Liver (tissue), 8 donors: ENCODE measurements at regions not wholly inside any gene's neighbourhood (a gene's known extent, or its start where the extent isn't known, plus 50 kb on each side); places are given as distances from the start of the nearest gene placed in this dataset.

Experiments
- DNase-seq: peaks from one replicate; pipeline ENCODE4 v3.0.0-alpha.2; 2017; ENCODE audit warnings: low spot score
- H3K27ac ChIP-seq, 2 donors: one replicate each; pipeline ENCODE4 v1.7.0; 2013; ENCODE audit warnings: inconsistent platforms in 2 of 2, low read length in 2 of 2, control low read depth in 1 of 2, low read depth in 1 of 2, mild to moderate bottlenecking in 1 of 2
- H3K27me3 ChIP-seq, 4 donors: one replicate each; pipeline versions ENCODE4 v1.6.1 to v1.7.0; 2013; ENCODE audit warnings: low read length in 3 of 4, inconsistent platforms in 1 of 4, mild to moderate bottlenecking in 1 of 4, moderate library complexity in 1 of 4; ENCODE audit not compliant: control insufficient read depth in 4 of 4, insufficient read depth in 4 of 4
- H3K36me3 ChIP-seq, 4 donors: one replicate each; pipeline versions ENCODE4 v1.6.1 to v1.7.0; 2013; ENCODE audit warnings: low read length in 3 of 4, mild to moderate bottlenecking in 3 of 4, low read depth in 1 of 4, moderate library complexity in 1 of 4; ENCODE audit not compliant: control insufficient read depth in 4 of 4, insufficient read depth in 3 of 4
- H3K4me1 ChIP-seq, 4 donors: one replicate each; pipeline versions ENCODE4 v1.6.1 to v1.7.0; 2013; ENCODE audit warnings: low read length in 3 of 4, mild to moderate bottlenecking in 3 of 4, moderate library complexity in 1 of 4; ENCODE audit not compliant: control insufficient read depth in 4 of 4, insufficient read depth in 4 of 4
- H3K4me3 ChIP-seq, 3 donors: one replicate each; pipeline versions ENCODE4 v1.6.1 to v1.7.0; 2013; ENCODE audit warnings: low read length in 3 of 3, control low read depth in 1 of 3, low read depth in 1 of 3, mild to moderate bottlenecking in 1 of 3
- H3K9ac ChIP-seq, 2 donors: one replicate each; pipeline ENCODE4 v1.7.0; 2013; ENCODE audit warnings: low read length in 2 of 2, mild to moderate bottlenecking in 2 of 2, moderate library complexity in 2 of 2, control low read depth in 1 of 2, low read depth in 1 of 2
- H3K9me3 ChIP-seq, 4 donors: one replicate each; pipeline versions ENCODE4 v1.6.1 to v1.7.0; 2013; ENCODE audit warnings: low read length in 3 of 4; ENCODE audit not compliant: control insufficient read depth in 4 of 4
- ATF3 ChIP-seq: IDR thresholded peaks from 2 replicates; pipeline ENCODE4 v1.6.1; 2016; ENCODE audit warnings: antibody characterized with exemption
- CTCF ChIP-seq: fragments of 150-350 bp; IDR thresholded peaks from 2 replicates; pipeline ENCODE4 v1.5.1; 2017; ENCODE audit warnings: improper control_type of control experiment, low read depth, low read length; ENCODE audit not compliant: missing input control
- EGR1 ChIP-seq, 2 donors: IDR thresholded peaks; 2 replicates each; pipeline ENCODE4 v1.6.1; 2016 to 2018; ENCODE audit warnings: antibody characterized with exemption in 2 of 2, low read depth in 2 of 2
- FOXA1 ChIP-seq: IDR thresholded peaks from 2 replicates; pipeline ENCODE4 v1.6.1; 2016; ENCODE audit warnings: antibody characterized with exemption
- FOXA2 ChIP-seq: IDR thresholded peaks from 2 replicates; pipeline ENCODE4 v1.6.1; 2016; ENCODE audit warnings: antibody characterized with exemption
- GABPA ChIP-seq, 2 donors: IDR thresholded peaks in 1 of 2; conservative IDR thresholded peaks in 1 of 2; 2 replicates each; pipeline ENCODE4 v1.6.1; 2016; ENCODE audit warnings: antibody characterized with exemption in 2 of 2, mild to moderate bottlenecking in 1 of 2, moderate library complexity in 1 of 2
- HNF4A ChIP-seq, 2 donors: conservative IDR thresholded peaks; 2 replicates each; pipeline ENCODE4 v1.6.1; 2016; ENCODE audit warnings: antibody characterized with exemption in 2 of 2, mild to moderate bottlenecking in 2 of 2
- HNF4G ChIP-seq: IDR thresholded peaks from 2 replicates; pipeline ENCODE4 v1.6.1; 2016; ENCODE audit warnings: antibody characterized with exemption
- JUND ChIP-seq, 2 donors: IDR thresholded peaks; 2 replicates each; pipeline ENCODE4 v1.6.1; 2016; ENCODE audit warnings: antibody characterized with exemption in 2 of 2
- MAX ChIP-seq: IDR thresholded peaks from 2 replicates; pipeline ENCODE4 v1.6.1; 2016; ENCODE audit warnings: antibody characterized with exemption
- NR2F2 ChIP-seq: IDR thresholded peaks from 2 replicates; pipeline ENCODE4 v1.6.1; 2016; ENCODE audit warnings: antibody characterized with exemption
- RAD21 ChIP-seq, 2 donors: IDR thresholded peaks; 2 replicates each; pipeline ENCODE4 v1.6.1; 2016; ENCODE audit warnings: antibody characterized with exemption in 2 of 2, mild to moderate bottlenecking in 2 of 2
- REST ChIP-seq: IDR thresholded peaks from 2 replicates; pipeline ENCODE4 v1.6.1; 2016; ENCODE audit warnings: antibody characterized with exemption, mild to moderate bottlenecking
- RXRA ChIP-seq, 2 donors: IDR thresholded peaks; 2 replicates each; pipeline ENCODE4 v1.6.1; 2017 to 2018; ENCODE audit warnings: antibody characterized with exemption in 2 of 2, mild to moderate bottlenecking in 1 of 2
- SP1 ChIP-seq: IDR thresholded peaks from 2 replicates; pipeline ENCODE4 v1.6.1; 2018; ENCODE audit warnings: antibody characterized with exemption, mild to moderate bottlenecking
- TAF1 ChIP-seq: conservative IDR thresholded peaks from 2 replicates; pipeline ENCODE4 v1.6.1; 2016; ENCODE audit warnings: antibody characterized with exemption, mild to moderate bottlenecking
- YY1 ChIP-seq: IDR thresholded peaks from 2 replicates; pipeline ENCODE4 v1.6.1; 2016; ENCODE audit warnings: antibody characterized with exemption, mild to moderate bottlenecking
- ZBTB33 ChIP-seq: IDR thresholded peaks from 2 replicates; pipeline ENCODE4 v1.6.1; 2016; ENCODE audit warnings: antibody characterized with exemption
- WGBS: extraction: QIAGEN DNeasy Blood & Tissue Kit; methylation state at CpG from one replicate; pipeline ENCODE4 v1.1.7; 2013; 5-methylcytosine and 5-hydroxymethylcytosine counted together
- donor health status: healthy.
- donor health status: healthy.
- donor health status: healthy.
- donor health status: healthy.
- donor health status: healthy.

- 0% methylated on average over 1 of the region's 1 CpG for WGBS
- TF ChIP-seq MAX (no peak), ZBTB33 (no peak), CTCF (no peak), YY1 (no peak), GABPA (IDR thresholded peaks at IDR 0.05 in 1 of 2, conservative IDR thresholded peaks at IDR 0.05 in 1 of 2) (no peak), TAF1 (no peak), REST (no peak), HNF4G (no peak), RAD21 (IDR thresholded peaks at IDR 0.05) (no peak), NR2F2 (no peak), HNF4A (conservative IDR thresholded peaks at IDR 0.05) (no peak), SP1 (no peak), RXRA (IDR thresholded peaks at IDR 0.05) (no peak), FOXA1 (no peak), ATF3 (no peak), JUND (IDR thresholded peaks at IDR 0.05) (no peak), EGR1 (IDR thresholded peaks at IDR 0.05; ENCODE audit: low read depth in 2 of 2) (no peak), FOXA2 (no peak)
- DNase-seq: no peak
- H3K4me1 ChIP-seq: no peaks in the 10 kb centered on the region
- no peaks in the 10 kb centered on the region for H3K36me3 ChIP-seq
- H3K27ac ChIP-seq: no peak overlapping the region
- H3K9me3 ChIP-seq: no peaks in the 10 kb centered on the region
- no peaks in the 10 kb centered on the region for H3K27me3 ChIP-seq
- no peak overlapping the region for H3K4me3 ChIP-seq
- no peak overlapping the region for H3K9ac ChIP-seq
Observed at GRCh38 chr1:191350938-191351337, 807.3 kb upstream of the RGS18 start.

- no peak overlapping the region for H3K9ac ChIP-seq
- 87% methylated on average over 1 of the region's 1 CpG for WGBS
- no peak overlapping the region for H3K27ac ChIP-seq
- no peak for DNase-seq
- H3K9me3 ChIP-seq: no peaks in the 10 kb centered on the region
- no peaks in the 10 kb centered on the region for H3K27me3 ChIP-seq
- H3K36me3 ChIP-seq: no peaks in the 10 kb centered on the region
- no peaks in the 10 kb centered on the region for H3K4me1 ChIP-seq
- H3K4me3 ChIP-seq: no peak overlapping the region
- TF ChIP-seq FOXA1 (no peak), HNF4G (no peak), HNF4A (conservative IDR thresholded peaks at IDR 0.05) (no peak), SP1 (no peak), RAD21 (IDR thresholded peaks at IDR 0.05) (no peak), JUND (IDR thresholded peaks at IDR 0.05) (no peak), NR2F2 (no peak), TAF1 (no peak), RXRA (IDR thresholded peaks at IDR 0.05) (no peak), YY1 (no peak), REST (no peak), ATF3 (no peak), MAX (no peak), EGR1 (IDR thresholded peaks at IDR 0.05; ENCODE audit: low read depth in 2 of 2) (no peak)
Observed at GRCh38 chr1:191358724-191359123, 799.5 kb upstream of the RGS18 start.
